ENCODE measurements at regions not wholly inside any gene's neighbourhood (a gene's known extent, or its start where the extent isn't known, plus 50 kb on each side); places are given as distances from the start of the nearest gene placed in this dataset.

DNA sequence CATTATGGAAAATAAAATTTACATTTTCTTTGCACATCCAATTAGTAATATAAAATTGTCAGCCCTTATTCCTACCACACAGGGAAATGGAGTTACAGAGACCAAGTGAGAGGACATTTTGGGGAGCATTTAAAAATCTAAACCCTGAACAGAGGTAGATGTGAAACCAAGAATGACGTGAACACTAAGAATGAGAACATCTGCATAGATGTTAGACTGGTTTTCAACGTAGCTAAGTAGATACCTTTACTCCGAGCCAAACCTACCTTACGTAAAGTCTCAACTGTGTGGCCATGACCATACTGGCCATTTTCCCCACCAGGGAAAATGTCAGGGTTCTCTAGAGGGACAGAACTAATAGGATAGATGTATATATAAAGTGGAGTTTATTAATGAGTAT, 51.4 kb upstream of the THBS1 start:
- DNase-seq, result no peak

DNA sequence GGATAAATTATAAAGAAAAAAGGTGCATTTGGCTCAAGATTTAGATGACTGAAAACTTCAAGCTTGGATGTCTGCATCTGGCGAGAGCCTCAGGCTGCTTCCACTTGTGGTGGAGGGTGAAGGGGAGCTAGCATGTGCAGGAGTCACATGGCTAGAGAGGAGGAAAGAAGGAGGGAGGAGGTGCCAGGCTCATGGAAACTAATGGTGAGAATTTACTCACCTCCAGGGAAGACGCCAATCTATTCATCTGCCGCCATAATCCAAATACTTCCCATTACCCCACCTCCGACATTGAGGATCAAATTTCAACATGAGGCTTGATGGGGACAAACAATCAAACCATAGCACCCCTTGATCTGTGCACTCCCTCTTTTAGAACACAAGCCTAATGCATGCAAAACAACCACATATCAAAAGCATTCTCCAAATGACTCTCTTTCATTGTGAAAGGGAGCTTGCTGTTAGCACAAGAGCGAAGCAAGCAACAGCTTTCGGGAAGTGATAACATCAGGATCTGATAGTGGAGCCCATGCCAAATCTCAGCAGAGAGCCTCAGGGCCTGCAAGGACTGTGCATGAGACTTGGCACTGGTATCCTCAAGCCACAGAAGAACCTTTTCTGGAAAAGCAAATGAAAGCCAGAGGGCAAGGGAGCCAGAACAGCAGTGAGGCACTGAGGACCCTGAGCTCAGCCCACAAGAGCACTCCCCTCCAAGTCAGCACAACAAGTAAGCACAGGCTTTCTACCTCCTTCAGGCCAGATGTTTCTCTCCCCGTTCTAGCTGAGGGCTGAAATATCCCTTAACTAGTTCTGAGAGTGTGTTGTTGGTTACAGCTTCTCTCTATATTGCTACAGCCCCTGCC, 50.2 kb upstream of the THBS1 start:
- no peak for DNase-seq

All from CD4-positive, alpha-beta T cell treated with Interleukin-12 subunit alpha and Interleukin-12 subunit beta, for 1 hour (primary cell).